Thoracic aorta (tissue), 2 donors: ENCODE measurements at regions not wholly inside any gene's neighbourhood (a gene's known extent, or its start where the extent isn't known, plus 50 kb on each side); places are given as distances from the start of the nearest gene placed in this dataset.

Source experiments
- ATAC-seq: fragments of 150-250 bp; one replicate; pipeline ENCODE4 v1.8.0; 2017; ENCODE audit warnings: low read depth; ENCODE audit not compliant: insufficient number of reproducible peaks, low FRiP score
- DNase-seq: peaks from one replicate; pipeline ENCODE4 v3.0.0-alpha.2; 2020; ENCODE audit warnings: low spot score
- H3K27ac ChIP-seq, 2 donors: fragments of 200-600 bp; sonication (generic); 1 replicate in 1 of 2; 2 replicates in 1 of 2; pipeline ENCODE4 v1.5.1; 2016; ENCODE audit warnings: mild to moderate bottlenecking in 2 of 2, moderate library complexity in 2 of 2
- H3K27me3 ChIP-seq: fragments of 200-600 bp; sonication (generic); replicated peaks from 2 replicates; pipeline ENCODE4 v1.6.0; 2016; ENCODE audit warnings: mild to moderate bottlenecking; ENCODE audit not compliant: insufficient read depth
- H3K36me3 ChIP-seq: fragments of 200-600 bp; sonication (generic); one replicate; pipeline ENCODE4 v1.5.1; 2016
- H3K4me1 ChIP-seq, 2 donors: fragments of 200-600 bp; sonication (generic); 1 replicate in 1 of 2; 2 replicates in 1 of 2; pipeline versions ENCODE4 v1.5.1 to v1.6.0; 2016; ENCODE audit warnings: low read depth in 2 of 2, mild to moderate bottlenecking in 1 of 2; ENCODE audit not compliant: control insufficient read depth in 1 of 2
- H3K4me3 ChIP-seq: fragments of 200-600 bp; sonication (generic); 2 replicates; pipeline ENCODE4 v1.5.1; 2016; ENCODE audit warnings: mild to moderate bottlenecking
- H3K9me3 ChIP-seq: fragments of 200-600 bp; sonication (generic); 2 replicates; pipeline ENCODE4 v1.5.1; 2016
- CTCF ChIP-seq: fragments of 200-600 bp; sonication (generic); IDR thresholded peaks from one replicate; pipeline ENCODE4 v1.5.1; 2019; ENCODE audit warnings: antibody characterized with exemption

DNA sequence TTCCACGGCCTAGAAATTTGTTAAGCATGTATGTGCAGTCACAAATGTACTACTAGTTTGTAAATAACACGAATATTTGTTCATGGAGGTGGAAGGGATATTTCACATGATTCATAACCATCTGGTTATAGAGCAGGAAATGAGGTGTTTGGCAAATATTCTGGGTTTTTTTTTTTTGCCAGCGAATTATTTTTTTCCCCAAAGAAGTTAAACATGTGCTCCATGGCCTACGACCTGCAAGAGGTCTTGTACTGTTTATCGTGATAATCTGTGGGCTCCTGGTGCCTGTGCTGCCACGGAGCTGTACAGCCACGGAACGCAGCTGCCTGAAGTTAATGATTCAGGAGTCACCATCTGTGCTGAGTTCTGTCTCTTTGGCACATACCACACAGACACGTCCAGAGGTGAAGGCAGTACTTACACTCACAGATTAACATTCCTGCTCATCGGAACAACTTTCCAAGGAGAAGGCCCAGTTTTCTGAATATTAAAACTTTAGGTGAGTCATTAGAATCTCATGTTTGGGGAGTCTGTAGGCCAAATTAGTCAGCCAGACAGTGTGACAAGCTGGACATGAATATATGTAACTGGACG, 156.3 kb downstream of the TMX1 start:
- DNase-seq (no peak), ATAC-seq (peak; percentile 40)
- Histone ChIP-seq H3K9me3 (no peaks in the 10 kb centered on the region), H3K27ac (peak overlapping the region; percentile 77 to 85), H3K27me3 (no peaks in the 10 kb centered on the region), H3K4me1 (peaks cover 7 to 43% of the 10 kb centered on the region in 2 donors), H3K36me3 (no peaks in the 10 kb centered on the region), H3K4me3 (no peak overlapping the region)
- no peak for TF ChIP-seq CTCF

DNA sequence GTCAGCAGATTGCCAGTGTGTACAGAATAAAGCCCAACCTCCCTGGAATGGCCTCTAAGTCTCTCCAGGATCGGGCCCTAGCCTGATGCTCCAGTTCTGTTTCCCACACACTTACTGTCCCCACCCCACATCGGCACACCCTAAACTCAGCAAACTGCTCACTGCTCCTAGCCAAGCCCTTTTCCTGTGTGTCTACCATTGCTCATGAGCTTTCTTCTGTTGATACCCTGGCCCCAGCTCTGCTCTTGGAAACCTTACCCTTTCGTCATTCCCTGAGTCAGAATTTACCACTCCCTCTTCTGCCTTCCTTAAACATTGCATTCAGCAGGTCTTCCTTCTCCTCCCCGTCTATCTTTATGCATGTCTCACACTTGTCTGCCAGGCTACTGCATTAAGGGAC, 158.9 kb downstream of the TMX1 start:
- DNase-seq (peak; percentile 12), ATAC-seq (no peak)
- no peaks in the 10 kb centered on the region for H3K9me3 ChIP-seq
- no peaks in the 10 kb centered on the region for H3K36me3 ChIP-seq
- H3K4me3 ChIP-seq = no peak overlapping the region
- H3K27ac ChIP-seq = no peak overlapping the region
- no peak for TF ChIP-seq CTCF
- H3K27me3 ChIP-seq = no peaks in the 10 kb centered on the region
- H3K4me1 ChIP-seq = peaks cover 7 to 50% of the 10 kb centered on the region in 2 donors

DNA sequence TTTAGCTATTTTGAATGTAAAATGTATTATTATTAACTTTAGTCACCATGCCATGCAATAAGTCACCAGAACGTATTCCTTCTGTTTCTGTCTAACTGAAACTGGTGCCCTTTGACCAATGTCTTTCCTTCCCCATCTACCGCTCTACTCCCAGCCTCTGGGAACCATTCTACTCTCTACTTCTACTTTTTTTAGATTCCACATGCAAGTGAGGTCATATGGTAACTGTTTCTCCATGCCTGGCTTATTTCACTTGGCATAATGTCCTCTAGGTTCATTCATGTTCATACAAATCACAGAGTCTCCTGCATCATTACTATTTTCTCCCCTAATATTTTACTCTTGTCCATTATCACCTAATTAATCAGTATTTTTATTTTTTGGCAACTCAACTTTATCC, 160.1 kb downstream of the TMX1 start:
- no peak overlapping the region for H3K27ac ChIP-seq
- no peaks in the 10 kb centered on the region for H3K27me3 ChIP-seq
- DNase-seq (no peak), ATAC-seq (no peak)
- H3K4me3 ChIP-seq = no peak overlapping the region
- H3K4me1 ChIP-seq = peaks cover 7 to 40% of the 10 kb centered on the region in 2 donors
- H3K9me3 ChIP-seq = no peaks in the 10 kb centered on the region
- no peak for TF ChIP-seq CTCF
- no peaks in the 10 kb centered on the region for H3K36me3 ChIP-seq

GRCh38 chr14:51401272-51401671, 161.2 kb downstream of the TMX1 start:
- no peak for TF ChIP-seq CTCF

GRCh38 chr14:51401756-51402155, 161.7 kb downstream of the TMX1 start:
- Histone ChIP-seq H3K4me1 (peaks cover 0 to 24% of the 10 kb centered on the region in 2 donors), H3K9me3 (no peaks in the 10 kb centered on the region), H3K4me3 (no peak overlapping the region), H3K36me3 (no peaks in the 10 kb centered on the region), H3K27ac (peak overlapping the region; percentile 29 to 69), H3K27me3 (no peaks in the 10 kb centered on the region)
- DNase-seq (no peak), ATAC-seq (no peak)
- TF ChIP-seq CTCF = no peak

More at GRCh38 chr14:51401272-51401671, 161.2 kb downstream of the TMX1 start:
- Histone ChIP-seq H3K4me1 (peaks cover 2 to 29% of the 10 kb centered on the region in 2 donors), H3K27ac (peak overlapping the region; percentile 29 to 69), H3K36me3 (no peaks in the 10 kb centered on the region), H3K27me3 (no peaks in the 10 kb centered on the region), H3K4me3 (no peak overlapping the region), H3K9me3 (no peaks in the 10 kb centered on the region)
- DNase-seq (no peak), ATAC-seq (no peak)
